ENCODE measurements at regions not wholly inside any gene's neighbourhood (a gene's known extent, or its start where the extent isn't known, plus 50 kb on each side); places are given as distances from the start of the nearest gene placed in this dataset.

GRCh38 chr12:126572170-126572569, 1506.9 kb downstream of the AACS start:
- TF ChIP-seq, protein P1, sequence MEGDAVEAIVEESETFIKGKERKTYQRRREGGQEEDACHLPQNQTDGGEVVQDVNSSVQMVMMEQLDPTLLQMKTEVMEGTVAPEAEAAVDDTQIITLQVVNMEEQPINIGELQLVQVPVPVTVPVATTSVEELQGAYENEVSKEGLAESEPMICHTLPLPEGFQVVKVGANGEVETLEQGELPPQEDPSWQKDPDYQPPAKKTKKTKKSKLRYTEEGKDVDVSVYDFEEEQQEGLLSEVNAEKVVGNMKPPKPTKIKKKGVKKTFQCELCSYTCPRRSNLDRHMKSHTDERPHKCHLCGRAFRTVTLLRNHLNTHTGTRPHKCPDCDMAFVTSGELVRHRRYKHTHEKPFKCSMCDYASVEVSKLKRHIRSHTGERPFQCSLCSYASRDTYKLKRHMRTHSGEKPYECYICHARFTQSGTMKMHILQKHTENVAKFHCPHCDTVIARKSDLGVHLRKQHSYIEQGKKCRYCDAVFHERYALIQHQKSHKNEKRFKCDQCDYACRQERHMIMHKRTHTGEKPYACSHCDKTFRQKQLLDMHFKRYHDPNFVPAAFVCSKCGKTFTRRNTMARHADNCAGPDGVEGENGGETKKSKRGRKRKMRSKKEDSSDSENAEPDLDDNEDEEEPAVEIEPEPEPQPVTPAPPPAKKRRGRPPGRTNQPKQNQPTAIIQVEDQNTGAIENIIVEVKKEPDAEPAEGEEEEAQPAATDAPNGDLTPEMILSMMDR (IDR thresholded peaks at IDR 0.05 in 4 of 5, conservative IDR thresholded peaks at IDR 0.05 in 1 of 5), result no peak
- no peak for TF ChIP-seq POLR2A (IDR thresholded peaks at IDR 0.05)
- Histone ChIP-seq H3K4me3 (no peak overlapping the region), H3K27ac (no peak overlapping the region), H3K9me3 (no peaks in the 10 kb centered on the region), H3K36me3 (no peaks in the 10 kb centered on the region), H3K27me3 (no peaks in the 10 kb centered on the region), H3K4me1 (no peaks in the 10 kb centered on the region)
- no peak for DNase-seq
- in situ Hi-C loops (cut with MboI; ENCODE audit: low sequenced_read_pairs in 4 of 4) (no loop called here), intact Hi-C loops (cut with DNase I; ENCODE audit: low total_unique reads) (no loop called here)
- no peak for ATAC-seq

GRCh38 chr12:126581655-126582054, 1516.4 kb downstream of the AACS start:
- Histone ChIP-seq H3K9me3 (no peaks in the 10 kb centered on the region), H3K4me3 (no peak overlapping the region), H3K36me3 (no peaks in the 10 kb centered on the region), H3K27me3 (no peaks in the 10 kb centered on the region), H3K27ac (no peak overlapping the region), H3K4me1 (no peaks in the 10 kb centered on the region)
- ATAC-seq (no peak), DNase-seq (no peak)
- in situ Hi-C loops (cut with MboI; ENCODE audit: low sequenced_read_pairs in 4 of 4) (no loop called here), intact Hi-C loops (cut with DNase I; ENCODE audit: low total_unique reads) (no loop called here)
- TF ChIP-seq, protein P1 (IDR thresholded peaks at IDR 0.05 in 4 of 5, conservative IDR thresholded peaks at IDR 0.05 in 1 of 5), result no peak
- TF ChIP-seq POLR2A (IDR thresholded peaks at IDR 0.05), result no peak

- Histone ChIP-seq H3K36me3 (no peaks in the 10 kb centered on the region), H3K4me3 (no peak overlapping the region), H3K4me1 (no peaks in the 10 kb centered on the region), H3K27me3 (no peaks in the 10 kb centered on the region), H3K27ac (no peak overlapping the region), H3K9me3 (no peaks in the 10 kb centered on the region)
- DNase-seq, result no peak
- ATAC-seq, result no peak
- TF ChIP-seq, protein P1 (IDR thresholded peaks at IDR 0.05 in 4 of 5, conservative IDR thresholded peaks at IDR 0.05 in 1 of 5), result no peak
- no peak for TF ChIP-seq POLR2A (IDR thresholded peaks at IDR 0.05)
- intact Hi-C loops (cut with DNase I; ENCODE audit: low total_unique reads) (no loop called here), in situ Hi-C loops (cut with MboI; ENCODE audit: low sequenced_read_pairs in 4 of 4) (no loop called here)
These were observed 1517.0 kb downstream of the AACS start for GRCh38 chr12:126582231-126582630.

DNA sequence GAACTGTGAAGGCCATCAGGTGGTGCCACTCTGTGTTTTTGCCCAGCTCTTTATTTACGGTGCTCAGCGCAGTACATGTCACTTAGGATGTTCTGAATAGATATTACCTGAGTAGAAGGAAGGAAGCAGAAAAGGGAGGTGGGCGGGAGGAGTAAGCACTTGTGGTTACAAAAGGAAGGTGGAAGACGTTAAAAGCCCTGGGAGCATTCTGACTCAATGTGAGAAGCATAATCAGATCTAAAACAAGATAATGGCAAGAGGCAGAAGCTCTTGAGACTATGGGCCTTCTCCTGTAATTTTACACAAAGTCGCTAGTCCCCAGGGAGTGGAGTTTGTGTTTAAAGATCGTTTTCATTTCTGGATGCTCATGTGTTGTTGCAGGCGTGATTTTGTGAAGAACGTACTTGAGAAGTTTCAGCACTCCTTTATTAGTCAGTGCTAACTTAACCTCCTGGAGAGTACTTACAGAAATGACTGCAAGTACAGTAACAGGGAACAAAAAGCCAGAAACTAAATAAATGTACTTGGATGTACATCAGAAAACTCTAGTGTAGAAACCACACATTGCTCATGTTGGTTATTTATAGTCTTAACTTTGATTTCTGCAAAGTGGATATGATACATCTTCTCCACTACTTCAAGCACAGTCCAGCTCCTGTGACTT, 1523.5 kb downstream of the AACS start:
- intact Hi-C loops (cut with DNase I; ENCODE audit: low total_unique reads) (no loop called here), in situ Hi-C loops (cut with MboI; ENCODE audit: low sequenced_read_pairs in 4 of 4) (no loop called here)
- Histone ChIP-seq H3K4me3 (no peak overlapping the region), H3K27me3 (no peaks in the 10 kb centered on the region), H3K9me3 (no peaks in the 10 kb centered on the region), H3K4me1 (no peaks in the 10 kb centered on the region), H3K27ac (no peak overlapping the region), H3K36me3 (no peaks in the 10 kb centered on the region)
- ATAC-seq (no peak), DNase-seq (no peak)
- TF ChIP-seq, protein P1 (IDR thresholded peaks at IDR 0.05 in 4 of 5, conservative IDR thresholded peaks at IDR 0.05 in 1 of 5), result no peak
- TF ChIP-seq POLR2A (IDR thresholded peaks at IDR 0.05), result no peak

GRCh38 chr12:126591533-126591932, 1526.3 kb downstream of the AACS start:
- H3K36me3 ChIP-seq, result no peaks in the 10 kb centered on the region
- no peak overlapping the region for H3K4me3 ChIP-seq
- intact Hi-C loops (cut with DNase I; ENCODE audit: low total_unique reads) (no loop called here), in situ Hi-C loops (cut with MboI; ENCODE audit: low sequenced_read_pairs in 4 of 4) (no loop called here)
- H3K9me3 ChIP-seq, result no peaks in the 10 kb centered on the region
- no peak for DNase-seq
- H3K27me3 ChIP-seq, result no peaks in the 10 kb centered on the region
- no peak for ATAC-seq
- no peaks in the 10 kb centered on the region for H3K4me1 ChIP-seq
- no peak overlapping the region for H3K27ac ChIP-seq
- no peak for TF ChIP-seq POLR2A (IDR thresholded peaks at IDR 0.05)
- TF ChIP-seq, protein P1 (IDR thresholded peaks at IDR 0.05 in 4 of 5, conservative IDR thresholded peaks at IDR 0.05 in 1 of 5), result no peak

All from gastrocnemius medialis (tissue), 4 donors.